Stimulated activated CD8-positive, alpha-beta memory T cell treated with anti-CD3 and anti-CD28 coated beads, Interleukin-2, amount 100 ng/mL, for 1 hour (primary cell): ENCODE measurements at regions not wholly inside any gene's neighbourhood (a gene's known extent, or its start where the extent isn't known, plus 50 kb on each side); places are given as distances from the start of the nearest gene placed in this dataset.
"Not testable (repeated sequence)": the region's sequence is repeated elsewhere in the genome, so short reads cannot be mapped to it uniquely, and the experiment has no call there.

Source experiments
- DNase-seq, 2 donors: peaks; one replicate each; pipeline ENCODE4 v3.0.0-alpha.2; 2020; ENCODE audit warnings: low read depth in 2 of 2

DNA sequence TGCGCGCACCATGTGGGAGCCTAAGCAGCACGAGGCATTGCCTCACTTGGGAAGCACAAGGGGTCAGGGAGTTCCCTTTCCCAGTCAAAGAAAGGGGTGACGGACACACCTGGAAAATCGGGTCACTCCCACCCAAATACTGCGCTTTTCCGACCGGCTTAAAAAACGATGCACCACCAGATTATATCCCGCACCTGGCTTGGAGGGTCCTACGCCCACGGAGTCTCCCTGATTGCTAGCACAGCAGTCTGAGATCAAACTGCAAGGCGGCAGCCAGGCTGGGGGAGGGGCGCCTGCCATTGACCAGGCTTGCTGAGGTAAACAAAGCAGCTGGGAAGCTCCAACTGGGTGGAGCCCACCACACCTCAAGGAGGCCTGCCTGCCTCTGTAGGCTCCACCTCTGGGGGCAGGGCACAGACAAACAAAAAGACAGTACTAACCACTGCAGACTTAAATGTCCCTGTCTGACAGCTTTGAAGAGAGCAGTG, 627.7 kb upstream of the VRK2 start:
- not testable (repeated sequence) for DNase-seq

- no peak for DNase-seq
These were observed 616.8 kb upstream of the VRK2 start for GRCh38 chr2:57429831-57430230.

DNA sequence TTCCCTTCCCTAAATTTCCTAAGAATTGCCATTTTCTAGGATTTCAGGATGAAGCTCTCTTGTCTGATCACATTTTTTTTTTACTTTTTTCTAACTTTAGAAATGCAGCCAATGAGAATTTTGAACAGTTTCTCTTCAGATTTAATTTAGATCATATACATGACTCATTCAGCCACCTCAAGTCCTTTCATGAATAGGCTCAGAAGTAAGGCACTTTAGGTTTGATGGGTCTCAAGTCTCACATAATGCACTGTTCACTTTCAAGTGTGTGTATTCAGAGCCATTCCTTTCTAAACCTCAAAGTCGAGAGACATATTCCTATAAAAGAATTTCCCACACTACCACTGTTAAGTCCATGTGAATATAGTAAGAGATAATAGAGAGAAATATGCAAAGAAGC, 614.1 kb upstream of the VRK2 start:
- no peak for DNase-seq

DNA sequence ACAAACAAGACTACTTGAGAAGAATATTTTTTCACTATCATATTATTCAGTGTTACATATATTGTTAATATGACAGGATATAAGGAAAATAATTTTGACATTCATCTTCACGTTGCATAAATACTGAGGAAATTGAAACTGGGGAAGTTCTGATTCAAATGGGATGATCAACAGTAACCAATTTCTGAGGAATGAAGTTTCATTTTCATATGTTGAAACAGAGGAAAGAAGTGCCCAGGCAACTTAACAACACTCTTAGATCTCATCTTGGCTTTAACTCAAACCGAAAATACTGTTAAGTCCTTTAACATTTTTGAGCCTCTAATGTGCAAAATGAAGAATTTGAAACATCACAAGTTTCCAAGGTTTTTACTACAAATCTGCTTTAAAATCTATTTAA, 612.2 kb upstream of the VRK2 start:
- no peak for DNase-seq

DNA sequence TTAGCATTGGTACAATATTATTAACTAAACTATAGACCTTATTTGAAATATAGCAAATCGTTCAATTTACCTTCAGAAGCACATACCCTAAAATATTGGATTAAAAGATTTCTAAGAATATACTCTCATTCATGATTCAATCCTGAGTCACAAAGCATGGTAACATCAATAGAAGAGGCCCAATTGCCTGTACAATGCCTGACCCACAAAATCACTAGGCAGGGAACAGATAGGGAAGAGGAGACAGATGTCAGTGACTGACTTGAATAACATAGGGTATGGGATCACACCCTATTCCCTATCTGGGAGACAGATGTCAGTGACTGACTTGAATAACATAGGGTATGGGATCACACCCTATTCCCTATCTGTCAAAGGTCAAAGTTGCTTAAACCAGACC, 611.6 kb upstream of the VRK2 start:
- no peak for DNase-seq

DNA sequence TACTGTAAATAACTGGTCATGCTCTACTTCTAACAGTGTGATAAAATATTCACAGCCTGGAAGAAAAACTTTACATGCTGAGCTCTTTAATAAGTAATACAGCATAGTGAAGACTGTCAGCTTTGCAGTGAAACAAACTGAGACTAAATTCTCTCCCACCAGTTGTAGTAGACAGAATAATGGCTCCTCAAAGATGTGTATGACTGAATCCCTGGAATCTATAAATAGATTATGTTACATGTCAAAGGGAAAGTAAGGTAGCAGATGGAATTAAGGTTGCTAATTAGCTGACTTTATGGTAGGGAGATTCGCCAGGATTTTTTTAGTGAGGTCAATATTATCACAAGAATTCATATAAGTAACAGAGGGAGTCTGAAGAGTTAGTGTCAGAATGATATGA, 609.5 kb upstream of the VRK2 start:
- DNase-seq: no peak

- no peak for DNase-seq
These were observed 606.2 kb upstream of the VRK2 start for GRCh38 chr2:57440437-57440836.

GRCh38 chr2:57443086-57443485, 603.5 kb upstream of the VRK2 start:
- DNase-seq: no peak

DNA sequence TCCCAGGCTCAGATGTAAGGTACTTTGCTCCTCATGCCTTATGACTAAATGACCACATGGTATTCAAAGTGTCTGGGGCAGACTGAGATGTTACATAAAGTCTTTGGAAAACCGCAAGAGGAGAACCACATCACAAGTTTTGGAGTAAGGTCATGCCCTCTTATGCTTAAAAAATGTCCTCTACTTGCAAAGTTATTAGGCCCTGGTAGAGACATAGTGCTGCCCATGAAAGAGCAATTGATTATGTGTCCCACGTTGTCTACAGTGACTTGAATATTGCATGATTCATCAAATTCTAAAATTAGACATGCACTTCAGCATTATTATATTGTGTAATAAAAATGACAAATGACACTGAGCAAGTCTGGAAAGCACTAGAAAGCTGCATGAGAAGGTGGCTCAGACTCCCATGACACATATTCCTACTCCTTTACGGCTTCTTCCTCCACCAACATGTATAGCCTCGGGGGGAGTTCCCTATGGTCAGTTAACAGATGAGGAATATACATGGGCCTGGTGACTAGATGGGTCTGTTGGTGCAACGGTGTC, 602.6 kb upstream of the VRK2 start:
- DNase-seq: no peak

GRCh38 chr2:57444752-57445430, 601.7 kb upstream of the VRK2 start:
- DNase-seq: no peak

- DNase-seq: no peak
These were observed 597.8 kb upstream of the VRK2 start for GRCh38 chr2:57448816-57449215.

DNA sequence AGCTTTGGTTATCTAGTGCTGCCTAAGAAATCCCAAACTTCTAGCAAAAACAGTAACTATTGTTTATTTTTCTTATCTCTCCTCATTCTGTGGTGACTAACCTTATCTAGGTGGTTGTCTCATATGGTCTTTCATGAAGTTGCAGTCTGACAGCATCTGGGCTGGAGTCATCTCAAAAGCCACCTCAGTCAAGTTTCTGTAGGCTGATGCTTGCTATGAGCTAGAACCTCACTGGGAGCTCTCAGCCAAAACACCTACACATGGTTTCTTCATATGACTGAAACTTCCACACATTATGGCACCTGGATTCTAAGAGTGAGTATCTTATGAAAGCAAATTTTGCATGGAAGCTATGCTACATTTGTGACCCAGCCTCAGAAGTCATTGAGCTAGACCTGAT, 596.4 kb upstream of the VRK2 start:
- DNase-seq: no peak

- no peak for DNase-seq
These were observed 594.0 kb upstream of the VRK2 start for GRCh38 chr2:57452634-57453033.

DNA sequence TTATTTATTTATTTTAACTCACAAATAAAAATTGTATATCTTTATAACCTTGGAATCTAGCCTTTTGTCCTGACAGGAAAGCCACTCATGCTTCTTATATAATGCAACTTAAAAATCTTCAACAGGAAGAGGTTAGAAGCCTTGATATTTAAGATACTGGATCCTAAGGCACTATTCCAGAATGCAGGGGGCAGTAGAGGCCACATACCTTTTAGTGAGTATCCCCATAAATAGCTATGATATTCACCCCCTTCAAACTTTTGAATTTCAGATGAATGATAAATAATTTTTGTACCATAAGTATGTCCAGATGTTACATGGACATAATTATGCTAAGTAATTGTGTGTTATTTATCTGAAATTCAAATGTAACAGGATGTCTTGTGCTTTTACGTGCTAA, 592.7 kb upstream of the VRK2 start:
- DNase-seq: no peak

DNA sequence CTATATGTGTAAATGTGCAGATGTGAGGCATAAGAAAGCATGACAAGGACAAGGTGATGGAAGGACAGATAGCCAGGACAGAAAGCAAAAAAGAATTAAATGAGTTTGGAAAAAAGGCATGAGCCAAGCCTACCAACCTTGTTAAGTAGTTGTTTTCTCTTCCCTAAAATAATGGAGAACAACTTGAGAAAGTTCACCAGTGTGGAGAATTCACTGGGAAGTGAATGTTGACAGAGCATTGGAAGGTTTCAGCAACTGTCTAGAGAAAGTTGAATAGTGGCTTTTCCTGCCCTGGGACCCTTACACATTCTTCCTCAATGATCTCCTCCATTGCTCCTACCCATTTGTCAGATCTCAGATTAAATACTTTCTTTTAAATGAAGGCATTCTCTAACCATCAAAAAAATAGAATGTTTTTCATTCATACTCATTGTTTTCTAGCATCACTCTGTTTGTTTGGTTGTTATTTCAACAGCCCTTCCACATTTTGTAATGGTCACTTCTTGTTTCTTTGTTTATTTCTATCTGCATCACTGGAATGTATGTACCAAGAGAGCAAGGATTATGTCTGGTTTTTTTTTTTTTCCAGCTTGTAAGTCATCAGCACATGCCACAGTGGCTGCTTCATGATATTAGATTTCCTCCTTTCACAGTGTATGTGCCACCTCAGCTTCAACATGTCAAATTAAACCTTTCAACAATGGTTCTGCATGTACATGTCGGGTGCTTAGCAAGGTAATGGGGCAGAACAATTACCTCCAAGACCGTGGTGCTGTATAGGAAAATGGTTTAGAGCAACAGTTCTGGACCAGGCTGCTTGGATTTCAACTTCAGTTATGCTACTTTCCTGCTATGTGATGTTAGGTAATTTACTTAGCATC, 586.0 kb upstream of the VRK2 start:
- no peak for DNase-seq

- DNase-seq: no peak
These were observed 585.0 kb upstream of the VRK2 start for GRCh38 chr2:57461624-57462023.

DNA sequence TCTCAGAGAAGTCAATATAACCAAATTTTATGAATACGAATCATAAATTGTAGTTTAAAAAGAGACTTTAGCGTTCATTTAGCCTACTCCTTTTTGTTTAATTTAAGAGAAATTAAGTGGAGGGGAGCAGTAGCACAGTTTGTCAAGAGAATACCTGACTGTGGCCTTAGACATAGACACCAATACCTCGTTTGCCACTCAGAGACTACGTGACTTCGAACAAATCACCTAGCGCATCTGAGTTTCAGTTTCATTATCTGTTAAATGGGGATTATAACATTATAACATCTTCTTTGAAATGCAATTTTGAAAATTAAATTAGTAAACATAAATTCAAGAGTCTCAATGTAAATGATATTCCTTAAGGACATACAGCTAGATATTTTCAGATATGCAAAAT, 581.5 kb upstream of the VRK2 start:
- no peak for DNase-seq

DNA sequence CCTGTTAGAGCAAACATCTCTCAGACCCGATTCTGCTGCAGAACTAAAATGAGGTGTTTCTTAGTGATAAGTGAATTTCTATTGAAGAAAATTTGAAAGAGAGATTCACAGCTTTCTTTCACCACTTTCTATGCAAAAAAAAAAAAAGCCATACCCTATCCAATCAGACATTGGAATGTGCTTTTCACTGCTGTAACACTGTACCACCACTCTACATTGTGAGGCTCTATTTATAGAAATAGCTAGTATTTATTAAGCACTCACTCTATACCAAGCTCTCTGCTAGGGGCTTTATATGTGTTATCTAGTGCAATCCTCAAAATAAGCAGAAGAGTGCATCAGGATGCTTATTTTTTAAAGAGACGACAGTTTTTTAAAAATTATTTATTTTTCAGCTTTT, 580.6 kb upstream of the VRK2 start:
- DNase-seq: no peak

DNA sequence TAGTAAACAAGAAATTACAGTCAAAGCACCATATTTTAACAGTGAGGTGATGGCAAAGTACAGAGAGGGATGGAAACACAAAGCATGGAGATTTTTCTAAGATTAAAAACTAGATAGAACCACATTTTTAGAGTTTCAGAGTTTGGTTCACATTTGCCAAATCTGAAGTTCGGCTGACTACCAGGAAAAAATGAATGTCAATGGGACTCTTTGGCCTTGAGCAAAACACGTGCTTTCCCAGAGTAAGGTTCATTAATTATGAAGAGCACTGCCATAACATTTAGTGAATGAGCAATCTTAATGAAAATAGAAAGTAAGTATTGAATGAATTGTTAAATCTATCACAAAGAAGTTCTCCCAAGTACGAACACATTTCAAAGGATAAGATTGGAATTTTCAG, 571.2 kb upstream of the VRK2 start:
- DNase-seq: no peak

- DNase-seq: no peak
These were observed 566.6 kb upstream of the VRK2 start for GRCh38 chr2:57479981-57480380.

DNA sequence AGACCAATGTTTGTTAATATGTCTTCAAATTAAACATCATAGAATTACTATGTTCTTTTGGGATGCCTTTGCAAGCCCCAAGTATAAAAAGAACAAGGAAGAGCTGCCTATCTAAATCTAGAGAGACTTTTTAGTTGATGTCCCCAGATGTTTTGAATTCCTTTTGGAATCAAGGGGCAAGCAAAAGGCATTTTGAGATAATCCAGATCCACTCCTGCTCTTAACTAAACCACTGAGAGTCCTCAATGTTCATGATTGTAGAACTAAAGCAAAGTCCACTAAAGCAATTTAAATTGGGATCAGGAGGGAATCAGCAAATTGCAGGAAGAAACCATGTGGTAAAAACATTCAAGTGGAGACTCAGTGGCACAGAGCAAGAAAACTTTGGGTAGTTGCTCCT, 558.5 kb upstream of the VRK2 start:
- DNase-seq: no peak

GRCh38 chr2:57490741-57491140, 555.9 kb upstream of the VRK2 start:
- no peak for DNase-seq

- DNase-seq: no peak
These were observed 555.4 kb upstream of the VRK2 start for GRCh38 chr2:57491213-57491612.
